ENCODE measurements at regions not wholly inside any gene's neighbourhood (a gene's known extent, or its start where the extent isn't known, plus 50 kb on each side); places are given as distances from the start of the nearest gene placed in this dataset.

DNA sequence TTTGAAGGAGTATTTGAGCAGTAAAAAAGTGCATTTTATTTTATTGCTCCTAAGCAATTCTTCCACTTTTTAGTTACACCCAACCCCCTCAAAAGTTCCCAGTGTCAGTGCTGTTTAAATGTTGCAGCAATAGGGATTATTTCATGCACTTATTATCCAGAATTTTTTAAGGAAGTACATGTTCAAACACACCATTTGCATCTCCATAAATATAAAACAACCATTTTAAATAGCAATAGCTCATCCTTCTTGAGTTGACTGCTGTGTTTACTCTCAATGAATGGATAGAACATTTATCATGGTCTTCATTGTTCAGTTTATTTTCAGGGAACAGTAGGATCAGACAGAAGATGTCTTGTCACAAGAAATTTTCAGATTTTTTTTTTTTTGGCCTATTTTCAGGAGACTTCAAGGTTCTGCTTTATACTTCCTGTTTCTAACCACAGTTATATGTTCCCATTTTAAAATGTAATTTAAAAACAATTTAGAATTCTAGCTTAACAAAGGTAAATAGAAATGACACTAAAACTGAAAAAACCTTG, 171.9 kb downstream of the TMA16 start:
- TF ChIP-seq EZH2 (optimal IDR thresholded peaks at IDR 0.05; ENCODE audit: low read depth, low read length) = no peak
- TF ChIP-seq, protein P1, sequence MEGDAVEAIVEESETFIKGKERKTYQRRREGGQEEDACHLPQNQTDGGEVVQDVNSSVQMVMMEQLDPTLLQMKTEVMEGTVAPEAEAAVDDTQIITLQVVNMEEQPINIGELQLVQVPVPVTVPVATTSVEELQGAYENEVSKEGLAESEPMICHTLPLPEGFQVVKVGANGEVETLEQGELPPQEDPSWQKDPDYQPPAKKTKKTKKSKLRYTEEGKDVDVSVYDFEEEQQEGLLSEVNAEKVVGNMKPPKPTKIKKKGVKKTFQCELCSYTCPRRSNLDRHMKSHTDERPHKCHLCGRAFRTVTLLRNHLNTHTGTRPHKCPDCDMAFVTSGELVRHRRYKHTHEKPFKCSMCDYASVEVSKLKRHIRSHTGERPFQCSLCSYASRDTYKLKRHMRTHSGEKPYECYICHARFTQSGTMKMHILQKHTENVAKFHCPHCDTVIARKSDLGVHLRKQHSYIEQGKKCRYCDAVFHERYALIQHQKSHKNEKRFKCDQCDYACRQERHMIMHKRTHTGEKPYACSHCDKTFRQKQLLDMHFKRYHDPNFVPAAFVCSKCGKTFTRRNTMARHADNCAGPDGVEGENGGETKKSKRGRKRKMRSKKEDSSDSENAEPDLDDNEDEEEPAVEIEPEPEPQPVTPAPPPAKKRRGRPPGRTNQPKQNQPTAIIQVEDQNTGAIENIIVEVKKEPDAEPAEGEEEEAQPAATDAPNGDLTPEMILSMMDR (IDR thresholded peaks at IDR 0.05; ENCODE audit: low read length) = no peak
